CD4-positive, alpha-beta T cell (primary cell): ENCODE measurements at regions not wholly inside any gene's neighbourhood (a gene's known extent, or its start where the extent isn't known, plus 50 kb on each side); places are given as distances from the start of the nearest gene placed in this dataset.

Experiments
- ATAC-seq: fragments of 200-7000 bp; cut with Tn5 transposase; one replicate; pipeline ENCODE4 v1.10.0; 2022; ENCODE audit warnings: mild to moderate bottlenecking; ENCODE audit not compliant: poor library complexity
- CTCF ChIA-PET: fragments of 350-600 bp; sonication (Branson Sonifier 250); formaldehyde crosslinking; loops from one replicate; lab custom pipeline; 2021; ENCODE audit warnings: antibody characterized with exemption, inconsistent platforms; lab: Charles Lee
- POLR2A ChIA-PET: fragments of 350-600 bp; sonication (Branson Sonifier 250); formaldehyde crosslinking; loops from one replicate; lab custom pipeline; 2021; ENCODE audit warnings: antibody characterized with exemption, inconsistent platforms; lab: Charles Lee
- DNase-seq, 14 experiments: peaks; one replicate each; pipeline ENCODE4 v3.0.0-alpha.2; 2013 to 2020; ENCODE audit warnings: mixed read lengths in 2 of 14
- H3K27ac ChIP-seq, 2 donors: one replicate each; pipeline versions ENCODE4 v1.5.1 to v1.7.0; 2013; ENCODE audit warnings: low read length in 2 of 2, low read depth in 1 of 2, mild to moderate bottlenecking in 1 of 2
- H3K27me3 ChIP-seq, 2 experiments: 1 replicate in 1 of 2; 2 replicates in 1 of 2; pipeline versions ENCODE4 v1.6.1 to v1.7.0; 2013; ENCODE audit warnings: low read length in 2 of 2, control low read depth in 1 of 2, mild to moderate bottlenecking in 1 of 2, moderate library complexity in 1 of 2; ENCODE audit not compliant: insufficient read depth in 2 of 2, control insufficient read depth in 1 of 2
- H3K36me3 ChIP-seq: one replicate; pipeline ENCODE4 v1.6.1; 2013; ENCODE audit warnings: low read length, control low read depth; ENCODE audit not compliant: insufficient read depth
- H3K4me1 ChIP-seq: one replicate; pipeline ENCODE4 v1.6.1; 2013; ENCODE audit warnings: low read length, control low read depth; ENCODE audit not compliant: insufficient read depth
- H3K4me3 ChIP-seq: one replicate; pipeline ENCODE4 v1.5.1; 2013; ENCODE audit warnings: mild to moderate bottlenecking, low read length, moderate library complexity
- H3K9me3 ChIP-seq, 2 experiments: 1 replicate in 1 of 2; 2 replicates in 1 of 2; pipeline versions ENCODE4 v1.6.1 to v1.7.0; 2013; ENCODE audit warnings: low read length in 2 of 2, mild to moderate bottlenecking in 2 of 2, control low read depth in 1 of 2, moderate library complexity in 1 of 2; ENCODE audit not compliant: control insufficient read depth in 1 of 2, insufficient read depth in 1 of 2
- H3K27ac Mint-ChIP-seq: one replicate; pipeline ENCODE4 v1.8.0; 2020; ENCODE audit warnings: mixed read lengths
- H3K27me3 Mint-ChIP-seq: one replicate; pipeline ENCODE4 v1.8.0; 2021; ENCODE audit warnings: mixed read lengths
- H3K36me3 Mint-ChIP-seq: one replicate; pipeline ENCODE4 v1.8.0; 2021; ENCODE audit warnings: low read depth, mixed read lengths
- H3K4me1 Mint-ChIP-seq: one replicate; pipeline ENCODE4 v1.8.0; 2021; ENCODE audit warnings: low read depth, mixed read lengths
- H3K4me3 Mint-ChIP-seq: one replicate; pipeline ENCODE4 v1.8.0; 2020; ENCODE audit warnings: mild to moderate bottlenecking, mixed read lengths
- H3K9me3 Mint-ChIP-seq: one replicate; pipeline ENCODE4 v1.8.0; 2020; ENCODE audit warnings: mixed read lengths
- intact Hi-C, 2 experiments: fragments of 100-400 bp; cut with DNase I in 1 of 2; cut with micrococcal nuclease in 1 of 2; formaldehyde crosslinking; loops; one replicate each; pipeline versions ENCODE4 v1.15.1 to v1.9.0; 2023 to 2025; cut with DNase I, micrococcal nuclease
- TF ChIP-seq, protein P1 (sequence below): fragments of 200-600 bp; IDR thresholded peaks from one replicate; pipeline ENCODE4 v1.8.0; 2022; ENCODE audit warnings: antibody characterized with exemption, mild to moderate bottlenecking

DNA sequence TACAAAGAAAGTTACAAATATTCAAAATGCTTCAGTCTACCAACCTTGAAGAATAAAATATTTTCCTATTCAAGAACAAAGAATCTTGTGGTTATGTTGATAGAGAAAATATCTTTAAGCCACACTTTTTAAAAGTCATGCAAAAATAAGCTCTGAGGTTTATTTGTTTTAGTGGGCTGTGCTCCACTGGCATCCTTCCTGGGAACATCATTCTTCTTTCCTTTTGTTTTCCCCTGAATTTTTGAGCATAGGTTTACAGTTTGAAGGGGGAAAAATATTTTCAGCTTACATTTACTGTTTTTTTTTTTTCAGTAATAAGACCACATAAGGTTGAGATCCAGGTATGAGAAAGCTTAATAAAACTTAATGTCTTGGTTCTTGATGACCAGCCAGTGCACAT lies 72.0 kb upstream of the BACH2 start:
- no peak for ATAC-seq
- POLR2A ChIA-PET = no interaction called here
- Mint-ChIP-seq H3K27me3 (no peaks in the 10 kb centered on the region), H3K4me3 (no peak overlapping the region), H3K4me1 (peaks cover 5% of the 10 kb centered on the region), H3K36me3 (no peaks in the 10 kb centered on the region), H3K9me3 (no peaks in the 10 kb centered on the region), H3K27ac (no peak overlapping the region)
- TF ChIP-seq, protein P1, sequence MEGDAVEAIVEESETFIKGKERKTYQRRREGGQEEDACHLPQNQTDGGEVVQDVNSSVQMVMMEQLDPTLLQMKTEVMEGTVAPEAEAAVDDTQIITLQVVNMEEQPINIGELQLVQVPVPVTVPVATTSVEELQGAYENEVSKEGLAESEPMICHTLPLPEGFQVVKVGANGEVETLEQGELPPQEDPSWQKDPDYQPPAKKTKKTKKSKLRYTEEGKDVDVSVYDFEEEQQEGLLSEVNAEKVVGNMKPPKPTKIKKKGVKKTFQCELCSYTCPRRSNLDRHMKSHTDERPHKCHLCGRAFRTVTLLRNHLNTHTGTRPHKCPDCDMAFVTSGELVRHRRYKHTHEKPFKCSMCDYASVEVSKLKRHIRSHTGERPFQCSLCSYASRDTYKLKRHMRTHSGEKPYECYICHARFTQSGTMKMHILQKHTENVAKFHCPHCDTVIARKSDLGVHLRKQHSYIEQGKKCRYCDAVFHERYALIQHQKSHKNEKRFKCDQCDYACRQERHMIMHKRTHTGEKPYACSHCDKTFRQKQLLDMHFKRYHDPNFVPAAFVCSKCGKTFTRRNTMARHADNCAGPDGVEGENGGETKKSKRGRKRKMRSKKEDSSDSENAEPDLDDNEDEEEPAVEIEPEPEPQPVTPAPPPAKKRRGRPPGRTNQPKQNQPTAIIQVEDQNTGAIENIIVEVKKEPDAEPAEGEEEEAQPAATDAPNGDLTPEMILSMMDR = no peak
- no peaks in the 10 kb centered on the region for H3K4me1 ChIP-seq
- no peak for DNase-seq
- H3K36me3 ChIP-seq = no peaks in the 10 kb centered on the region
- intact Hi-C loops = no loop called here
- CTCF ChIA-PET = interaction anchor here (1.5 kb wide), 1 partner anchor 25 kb away, joined by 3 read pairs; no protein-coding TSS in a partner anchor
- H3K27me3 ChIP-seq = no peaks in the 10 kb centered on the region
- no peak overlapping the region for H3K27ac ChIP-seq
- no peak overlapping the region for H3K4me3 ChIP-seq
- H3K9me3 ChIP-seq = no peaks in the 10 kb centered on the region

DNA sequence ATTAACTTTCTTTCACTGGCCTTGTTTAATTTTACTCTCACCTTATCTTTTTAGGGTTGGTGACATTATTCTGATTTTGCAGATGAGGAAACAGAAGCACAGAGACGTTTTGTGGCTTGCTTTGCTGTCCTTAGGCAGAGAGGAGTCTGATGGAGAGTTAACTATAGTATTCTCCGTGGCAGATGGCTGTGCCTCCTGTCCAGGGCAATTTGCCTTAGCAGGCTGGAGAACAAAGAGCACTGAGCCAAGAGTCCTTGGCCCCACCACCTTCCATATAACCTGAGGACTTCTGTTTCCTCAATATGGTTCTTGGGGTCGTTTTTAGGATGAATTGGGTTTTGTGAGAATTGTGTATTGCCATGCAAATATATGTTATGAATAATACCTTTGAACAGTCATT lies 71.4 kb upstream of the BACH2 start:
- Mint-ChIP-seq H3K27me3 (no peaks in the 10 kb centered on the region), H3K36me3 (no peaks in the 10 kb centered on the region), H3K27ac (no peak overlapping the region), H3K4me3 (no peak overlapping the region), H3K9me3 (no peaks in the 10 kb centered on the region), H3K4me1 (peaks cover 5% of the 10 kb centered on the region)
- Histone ChIP-seq H3K36me3 (no peaks in the 10 kb centered on the region), H3K4me1 (no peaks in the 10 kb centered on the region), H3K4me3 (no peak overlapping the region), H3K27me3 (no peaks in the 10 kb centered on the region), H3K27ac (no peak overlapping the region), H3K9me3 (no peaks in the 10 kb centered on the region)
- intact Hi-C loops = no loop called here
- ChIA-PET CTCF (interaction anchor here (1.0 to 1.5 kb wide), 2 partner anchors 25 to 111 kb away, joined by 3 read pairs; no protein-coding TSS in a partner anchor), POLR2A (no interaction called here)
- no peak for ATAC-seq
- TF ChIP-seq, protein P1 = no peak
- no peak for DNase-seq

DNA sequence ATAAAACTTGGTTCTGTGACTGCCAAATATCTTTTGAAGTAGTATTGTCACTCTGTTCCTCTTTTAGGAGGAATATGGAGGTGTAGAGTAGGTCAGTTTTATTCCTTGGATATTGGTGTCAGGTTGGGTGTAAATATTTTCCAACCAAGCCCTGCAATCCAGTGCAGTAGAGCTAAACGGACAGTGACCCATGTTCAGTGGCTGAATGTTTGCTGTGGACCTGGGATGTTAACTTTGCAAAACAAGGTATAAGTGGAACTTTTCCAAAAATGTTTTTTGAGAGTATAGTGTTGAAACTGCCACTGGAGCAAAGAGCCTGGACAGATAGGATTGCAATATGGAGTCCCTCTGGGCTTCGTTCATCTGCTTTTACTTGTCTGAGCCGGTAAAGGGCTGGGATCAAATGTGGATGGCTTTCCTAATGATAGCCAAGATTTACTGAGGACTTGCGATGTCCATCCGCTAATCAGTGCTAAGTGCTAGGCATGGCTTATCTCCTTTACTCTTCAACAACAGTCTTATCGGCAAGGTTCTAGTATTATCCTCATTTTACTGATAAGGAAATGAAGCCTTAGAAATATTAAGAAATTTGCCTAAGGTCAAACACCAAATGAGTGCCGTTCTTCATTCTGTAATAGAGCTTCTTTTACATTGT lies 69.0 kb upstream of the BACH2 start:
- ChIA-PET CTCF (no interaction called here), POLR2A (no interaction called here)
- no peak for ATAC-seq
- H3K36me3 Mint-ChIP-seq = no peaks in the 10 kb centered on the region
- Histone ChIP-seq H3K27me3 (no peaks in the 10 kb centered on the region), H3K4me3 (no peak overlapping the region), H3K27ac (no peak overlapping the region), H3K36me3 (no peaks in the 10 kb centered on the region), H3K4me1 (no peaks in the 10 kb centered on the region), H3K9me3 (no peaks in the 10 kb centered on the region)
- H3K9me3 Mint-ChIP-seq = no peaks in the 10 kb centered on the region
- H3K27ac Mint-ChIP-seq = no peak overlapping the region
- TF ChIP-seq, protein P1 = no peak
- DNase-seq = no peak
- peaks cover 5% of the 10 kb centered on the region for H3K4me1 Mint-ChIP-seq
- H3K27me3 Mint-ChIP-seq = no peaks in the 10 kb centered on the region
- no peak overlapping the region for H3K4me3 Mint-ChIP-seq
- intact Hi-C loops = no loop called here
